IMR-90 (cell line): ENCODE measurements at regions not wholly inside any gene's neighbourhood (a gene's known extent, or its start where the extent isn't known, plus 50 kb on each side); places are given as distances from the start of the nearest gene placed in this dataset.
A peak's percentile ranks its signal among the peaks of the same experiment; 100 is the strongest.

Experiments
- ATAC-seq: fragments of 200-7000 bp; cut with Tn5 transposase; 2 replicates; pipeline ENCODE4 v1.9.1; 2020; ENCODE audit warnings: low read depth, mild to moderate bottlenecking, moderate library complexity
- BruUV-seq: library from RNA; stranded (reverse); fragments of 400-500 nt; replicated peaks from 2 replicates; lab custom pipeline; 2021; lab: Mats Ljungman, UMichigan
- CTCF ChIA-PET: fragments of 300-600 bp; formaldehyde crosslinking; extraction: SDS; loops from one replicate; lab custom pipeline; 2021; ENCODE audit warnings: antibody characterized with exemption; lab: Yijun Ruan, JAX
- POLR2A ChIA-PET: fragments of 300-600 bp; sonication (Branson Sonifier 250); formaldehyde crosslinking; loops from one replicate; lab custom pipeline; 2022; ENCODE audit warnings: antibody characterized with exemption; ENCODE audit not compliant: unreplicated experiment; lab: Charles Lee
- DNase-seq: peaks from one replicate; pipeline ENCODE4 v3.0.0; 2013
- H2AFZ ChIP-seq: replicated peaks from 2 replicates; pipeline ENCODE3; 2013; ENCODE audit warnings: low read length, mild to moderate bottlenecking; ENCODE audit not compliant: poor library complexity
- H2AK5ac ChIP-seq: 2 replicates; pipeline ENCODE4 v1.6.1; 2013; ENCODE audit warnings: low read depth, low read length, inconsistent platforms
- H2AK9ac ChIP-seq: replicated peaks from 2 replicates; pipeline ENCODE3; 2013; ENCODE audit warnings: mild to moderate bottlenecking, low read depth, low read length, moderate library complexity; ENCODE audit not compliant: poor library complexity
- H2BK120ac ChIP-seq: 2 replicates; pipeline ENCODE4 v1.6.1; 2013; ENCODE audit warnings: low read depth, low read length, inconsistent platforms
- H2BK15ac ChIP-seq: 3 replicates; pipeline ENCODE4 v1.6.1; 2013; ENCODE audit warnings: low read depth, low read length, inconsistent platforms
- H2BK20ac ChIP-seq: 2 replicates; pipeline ENCODE4 v1.6.1; 2013; ENCODE audit warnings: low read depth, mild to moderate bottlenecking, inconsistent platforms, low read length, moderate library complexity
- H2BK5ac ChIP-seq: 2 replicates; pipeline ENCODE4 v1.6.1; 2013; ENCODE audit warnings: mild to moderate bottlenecking, low read depth, low read length, inconsistent platforms; ENCODE audit not compliant: poor library complexity, severe bottlenecking
- H3K14ac ChIP-seq: replicated peaks from 2 replicates; pipeline ENCODE4 v1.6.1; 2013; ENCODE audit warnings: low read depth, low read length, inconsistent platforms
- H3K18ac ChIP-seq: 2 replicates; pipeline ENCODE4 v1.6.1; 2013; ENCODE audit warnings: low read depth, low read length, control low read depth
- H3K23ac ChIP-seq: 2 replicates; pipeline ENCODE4 v1.6.1; 2013; ENCODE audit warnings: low read depth, low read length, inconsistent platforms
- H3K27ac ChIP-seq: 2 replicates; pipeline ENCODE4 v1.5.1; 2013; ENCODE audit warnings: mild to moderate bottlenecking, control low read depth, low read length; ENCODE audit not compliant: insufficient read depth
- H3K27me3 ChIP-seq: 2 replicates; pipeline ENCODE4 v1.6.1; 2013; ENCODE audit warnings: low read length; ENCODE audit not compliant: control insufficient read depth, insufficient read depth
- H3K36me3 ChIP-seq: 2 replicates; pipeline ENCODE4 v1.6.1; 2013; ENCODE audit warnings: low read length, mixed read lengths; ENCODE audit not compliant: control insufficient read depth, insufficient read depth
- H3K4ac ChIP-seq: 2 replicates; pipeline ENCODE4 v1.6.1; 2013; ENCODE audit warnings: low read depth, low read length, inconsistent platforms
- H3K4me1 ChIP-seq: 2 replicates; pipeline ENCODE4 v1.6.1; 2013; ENCODE audit warnings: low read length, mixed read lengths; ENCODE audit not compliant: control insufficient read depth, insufficient read depth
- H3K4me2 ChIP-seq: 2 replicates; pipeline ENCODE4 v1.6.1; 2013; ENCODE audit warnings: low read depth, mild to moderate bottlenecking, control low read depth, low read length, moderate library complexity
- H3K4me3 ChIP-seq: 2 replicates; pipeline ENCODE4 v1.5.1; 2013; ENCODE audit warnings: low read depth, mild to moderate bottlenecking, control low read depth, low read length, moderate library complexity; ENCODE audit not compliant: insufficient read depth
- H3K56ac ChIP-seq: 2 replicates; pipeline ENCODE4 v1.6.1; 2013; ENCODE audit warnings: low read length, inconsistent platforms; ENCODE audit not compliant: insufficient read depth; ENCODE audit errors: extremely low read depth
- H3K79me1 ChIP-seq, 2 experiments: 2 replicates each; pipeline ENCODE4 v1.6.1; 2013; ENCODE audit warnings: low read length in 2 of 2, inconsistent platforms in 1 of 2, low read depth in 1 of 2
- H3K9ac ChIP-seq: 2 replicates; pipeline ENCODE4 v1.6.1; 2013; ENCODE audit warnings: low read depth, low read length, control low read depth
- H3K9me1 ChIP-seq: 2 replicates; pipeline ENCODE4 v1.6.1; 2013; ENCODE audit warnings: low read length, inconsistent platforms; ENCODE audit not compliant: insufficient read depth
- H3K9me3 ChIP-seq: 2 replicates; pipeline ENCODE4 v1.6.1; 2013; ENCODE audit warnings: low read length; ENCODE audit not compliant: control insufficient read depth, insufficient read depth
- H4K20me1 ChIP-seq: 2 replicates; pipeline ENCODE4 v1.6.1; 2013; ENCODE audit warnings: low read length, inconsistent platforms; ENCODE audit not compliant: insufficient read depth
- H4K5ac ChIP-seq: 2 replicates; pipeline ENCODE4 v1.6.1; 2013; ENCODE audit warnings: mild to moderate bottlenecking, low read depth, low read length, control low read depth
- H4K8ac ChIP-seq, 2 experiments: 2 replicates each; pipeline ENCODE4 v1.6.1; 2013; ENCODE audit warnings: low read depth in 2 of 2, low read length in 2 of 2, control low read depth in 1 of 2, inconsistent platforms in 1 of 2
- H4K91ac ChIP-seq: 2 replicates; pipeline ENCODE4 v1.6.1; 2013; ENCODE audit warnings: low read depth, low read length, inconsistent platforms; ENCODE audit not compliant: insufficient read depth
- BHLHE40 ChIP-seq: fragments of 150-350 bp; IDR thresholded peaks from 2 replicates; pipeline ENCODE4 v1.6.1; 2016; ENCODE audit warnings: mild to moderate bottlenecking, low read depth, low read length
- CEBPB ChIP-seq: IDR thresholded peaks from 2 replicates; pipeline ENCODE4 v1.6.1; 2012; ENCODE audit warnings: low read depth, low read length, improper control_type of control experiment
- CHD1 ChIP-seq: IDR thresholded peaks from 2 replicates; pipeline ENCODE4 v1.6.1; 2012; ENCODE audit warnings: low read depth, low read length, improper control_type of control experiment
- FOS ChIP-seq: fragments of 150-350 bp; IDR thresholded peaks from 2 replicates; pipeline ENCODE4 v1.6.1; 2016; ENCODE audit warnings: low read depth, low read length
- MAFK ChIP-seq: IDR thresholded peaks from 2 replicates; pipeline ENCODE4 v1.6.1; 2012; ENCODE audit warnings: low read depth, low read length, improper control_type of control experiment
- MAZ ChIP-seq: IDR thresholded peaks from 2 replicates; pipeline ENCODE4 v1.6.1; 2012; ENCODE audit warnings: low read depth, mild to moderate bottlenecking, low read length, improper control_type of control experiment, moderate library complexity, borderline replicate concordance
- NFE2L2 ChIP-seq: fragments of 150-350 bp; IDR thresholded peaks from 2 replicates; pipeline ENCODE4 v1.6.1; 2016; ENCODE audit warnings: low read depth, mild to moderate bottlenecking, low read length
- POLR2A ChIP-seq: IDR thresholded peaks from 2 replicates; pipeline ENCODE4 v1.6.1; 2012; ENCODE audit warnings: mild to moderate bottlenecking, low read depth, low read length
- RAD21 ChIP-seq: IDR thresholded peaks from 2 replicates; pipeline ENCODE4 v1.6.1; 2012; ENCODE audit warnings: low read length, improper control_type of control experiment
- RCOR1 ChIP-seq: IDR thresholded peaks from 2 replicates; pipeline ENCODE4 v1.6.1; 2012; ENCODE audit warnings: mild to moderate bottlenecking, low read length, improper control_type of control experiment; ENCODE audit not compliant: insufficient replicate concordance
- RFX5 ChIP-seq: IDR thresholded peaks from 2 replicates; pipeline ENCODE4 v1.8.0; 2012; ENCODE audit warnings: low read depth, mild to moderate bottlenecking, low read length, moderate library complexity
- SMC3 ChIP-seq: fragments of 150-350 bp; IDR thresholded peaks from 2 replicates; pipeline ENCODE4 v1.6.1; 2016; ENCODE audit warnings: low read depth, mild to moderate bottlenecking, antibody characterized with exemption, low read length, moderate library complexity
- WGBS, 2 experiments: methylation state at CpG; one replicate each; pipeline versions ENCODE4 v1.1.5 to v1.1.7; 2013; ENCODE audit warnings: missing lambda C conversion rate in 2 of 2; ENCODE audit not compliant: insufficient read length in 1 of 2; ENCODE audit errors: extremely low coverage in 2 of 2; 5-methylcytosine and 5-hydroxymethylcytosine counted together
- dilution Hi-C: fragments of 300-500 bp; cut with HindIII; formaldehyde crosslinking; loops from one replicate; pipeline ENCODE4 v1.14.3; 2018; ENCODE audit warnings: low sequenced_read_pairs; ENCODE audit not compliant: unreplicated experiment
- in situ Hi-C: fragments of 300-500 bp; cut with MboI; formaldehyde crosslinking; loops from 3 replicates; pipeline ENCODE4 v1.14.3; 2019; ENCODE audit warnings: low sequenced_read_pairs, inconsistent platforms, mixed read lengths
- intact Hi-C: fragments of 100-400 bp; cut with micrococcal nuclease; formaldehyde crosslinking; loops from 2 replicates; pipeline ENCODE4 v1.10.0; 2022
- TF ChIP-seq, protein P1 (sequence below): conservative IDR thresholded peaks from 2 replicates; pipeline ENCODE4 v1.5.1; 2012; ENCODE audit warnings: mild to moderate bottlenecking, low read depth, low read length, improper control_type of control experiment
- TF ChIP-seq, protein P2 (sequence below): fragments of 150-350 bp; IDR thresholded peaks from 2 replicates; pipeline ENCODE4 v1.6.1; 2017; ENCODE audit warnings: mild to moderate bottlenecking, antibody characterized with exemption, low read length, low read depth

DNA sequence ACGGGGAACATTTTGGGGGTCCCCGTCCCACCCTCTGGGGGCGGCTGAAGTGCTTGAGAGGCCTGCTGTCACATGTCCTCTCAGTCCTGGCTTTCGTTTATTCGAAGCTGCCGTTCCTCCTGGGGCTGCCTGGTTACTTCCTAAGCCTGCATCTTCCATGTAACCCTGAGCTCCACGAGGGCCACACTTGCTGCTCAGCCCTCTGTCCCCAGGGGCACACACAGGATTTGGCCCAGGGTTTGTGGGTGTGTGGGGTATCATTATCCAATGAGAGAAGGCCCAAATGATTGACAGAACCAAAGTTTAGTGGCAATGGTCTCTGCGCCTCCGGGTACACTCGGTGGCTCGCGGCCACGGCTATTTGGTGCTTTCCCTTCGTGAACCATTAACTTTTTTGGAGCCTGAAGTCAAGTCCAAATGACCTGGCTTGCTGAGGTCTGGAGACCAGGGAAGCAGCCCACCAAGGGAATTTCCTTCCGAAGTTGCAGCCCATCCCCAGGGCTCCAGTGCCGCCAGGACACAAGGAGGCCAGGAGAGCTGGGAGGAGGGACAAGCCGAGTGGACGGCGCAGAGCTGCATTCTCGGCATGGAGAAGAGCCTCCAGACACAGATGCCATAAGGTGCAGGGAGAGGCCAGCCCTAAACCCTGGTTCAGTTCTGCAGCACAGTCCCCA, 131.4 kb upstream of the FOXF1 start (continued):
- TF ChIP-seq MAFK = no peak

DNA sequence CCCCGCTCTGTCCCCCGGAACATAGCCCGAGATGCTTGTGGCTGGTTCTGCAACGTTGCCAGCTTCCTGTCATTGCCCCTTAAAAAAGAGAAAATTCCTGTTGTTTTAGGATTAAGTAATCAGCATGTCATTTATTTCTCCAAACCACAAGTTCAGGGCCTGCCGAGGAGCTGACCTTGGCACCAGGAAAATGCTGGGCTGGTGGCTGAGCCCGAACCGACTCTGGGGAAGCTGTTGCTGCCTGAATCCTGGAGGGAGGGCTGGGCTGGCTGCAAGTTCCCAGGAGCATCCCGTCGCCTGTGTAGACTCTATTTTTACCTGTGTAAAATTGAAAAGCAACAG, 130.9 kb upstream of the FOXF1 start:
- H3K56ac ChIP-seq = no peak overlapping the region
- H2BK20ac ChIP-seq = peak overlapping the region; percentile 80
- H3K4ac ChIP-seq = peak overlapping the region; percentile 88
- H3K27me3 ChIP-seq = no peaks in the 10 kb centered on the region
- WGBS, 2 experiments = 58% methylated on average over 4 of the region's 9 CpGs; no CpG with 5 or more reads in 1 of the 2 experiments
- no peak overlapping the region; the same call in 1 of the 2 replicates for H3K27ac ChIP-seq
- peaks cover 26% of the 10 kb centered on the region for H3K9me1 ChIP-seq
- H3K79me1 ChIP-seq = peaks cover 2 to 14% of the 10 kb centered on the region in 2 experiments; a peak in 3 of 4 replicates
- no peak overlapping the region; the same call in 1 of the 2 replicates for H3K18ac ChIP-seq
- no peaks in the 10 kb centered on the region for H3K36me3 ChIP-seq
- H3K23ac ChIP-seq = peak overlapping the region; percentile 13; the same call in 1 of the 2 replicates
- peak overlapping the region; percentile 5 for H2AFZ ChIP-seq
- intact Hi-C loops (no loop called here), dilution Hi-C loops (no loop called here), in situ Hi-C loops (no loop called here)
- H4K91ac ChIP-seq = peak overlapping the region; percentile 41
- no peak overlapping the region for H2BK5ac ChIP-seq
- peak overlapping the region; percentile 57 for H3K14ac ChIP-seq
- ChIA-PET POLR2A (interaction anchor here (0.7 to 1.3 kb wide), 2 partner anchors 129 to 130 kb away, joined by 4 to 7 read pairs; no protein-coding TSS in a partner anchor), CTCF (interaction anchor here (0.7 kb wide), 1 partner anchor 15 kb away, joined by 3 read pairs; no protein-coding TSS in a partner anchor)
- peaks cover 3% of the 10 kb centered on the region; the same call in 1 of the 2 replicates for H3K9me3 ChIP-seq
- peak overlapping the region; percentile 26 to 41; a peak in 1 of 4 replicates for H4K8ac ChIP-seq
- peak overlapping the region; percentile 97; the same call in 1 of the 2 replicates for H2AK5ac ChIP-seq
- H3K9ac ChIP-seq = no peak overlapping the region
- H2BK120ac ChIP-seq = peak overlapping the region; percentile 88
- peaks cover 36% of the 10 kb centered on the region for H3K4me1 ChIP-seq
- no peak overlapping the region for H3K4me2 ChIP-seq
- peak overlapping the region; percentile 58; the same call in 2 of the 3 replicates for H2BK15ac ChIP-seq
- H4K20me1 ChIP-seq = no peaks in the 10 kb centered on the region
- no peak overlapping the region for H3K4me3 ChIP-seq
- H4K5ac ChIP-seq = peak overlapping the region; percentile 1; the same call in 1 of the 2 replicates
- no peak; the same call in 1 of the 2 replicates for ATAC-seq
- H2AK9ac ChIP-seq = no peak overlapping the region
- BruUV-seq = no TSS peak
- DNase-seq = no peak
- TF ChIP-seq SMC3 = no peak
- TF ChIP-seq CEBPB = no peak
- TF ChIP-seq, protein P1, sequence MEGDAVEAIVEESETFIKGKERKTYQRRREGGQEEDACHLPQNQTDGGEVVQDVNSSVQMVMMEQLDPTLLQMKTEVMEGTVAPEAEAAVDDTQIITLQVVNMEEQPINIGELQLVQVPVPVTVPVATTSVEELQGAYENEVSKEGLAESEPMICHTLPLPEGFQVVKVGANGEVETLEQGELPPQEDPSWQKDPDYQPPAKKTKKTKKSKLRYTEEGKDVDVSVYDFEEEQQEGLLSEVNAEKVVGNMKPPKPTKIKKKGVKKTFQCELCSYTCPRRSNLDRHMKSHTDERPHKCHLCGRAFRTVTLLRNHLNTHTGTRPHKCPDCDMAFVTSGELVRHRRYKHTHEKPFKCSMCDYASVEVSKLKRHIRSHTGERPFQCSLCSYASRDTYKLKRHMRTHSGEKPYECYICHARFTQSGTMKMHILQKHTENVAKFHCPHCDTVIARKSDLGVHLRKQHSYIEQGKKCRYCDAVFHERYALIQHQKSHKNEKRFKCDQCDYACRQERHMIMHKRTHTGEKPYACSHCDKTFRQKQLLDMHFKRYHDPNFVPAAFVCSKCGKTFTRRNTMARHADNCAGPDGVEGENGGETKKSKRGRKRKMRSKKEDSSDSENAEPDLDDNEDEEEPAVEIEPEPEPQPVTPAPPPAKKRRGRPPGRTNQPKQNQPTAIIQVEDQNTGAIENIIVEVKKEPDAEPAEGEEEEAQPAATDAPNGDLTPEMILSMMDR = no peak
- no peak for TF ChIP-seq POLR2A
- TF ChIP-seq MAZ = no peak
- TF ChIP-seq RFX5 = no peak
- no peak for TF ChIP-seq RAD21
- no peak for TF ChIP-seq CHD1
- TF ChIP-seq NFE2L2 = no peak
- no peak for TF ChIP-seq BHLHE40
- TF ChIP-seq, protein P2, sequence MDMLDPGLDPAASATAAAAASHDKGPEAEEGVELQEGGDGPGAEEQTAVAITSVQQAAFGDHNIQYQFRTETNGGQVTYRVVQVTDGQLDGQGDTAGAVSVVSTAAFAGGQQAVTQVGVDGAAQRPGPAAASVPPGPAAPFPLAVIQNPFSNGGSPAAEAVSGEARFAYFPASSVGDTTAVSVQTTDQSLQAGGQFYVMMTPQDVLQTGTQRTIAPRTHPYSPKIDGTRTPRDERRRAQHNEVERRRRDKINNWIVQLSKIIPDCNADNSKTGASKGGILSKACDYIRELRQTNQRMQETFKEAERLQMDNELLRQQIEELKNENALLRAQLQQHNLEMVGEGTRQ = no peak
- no peak for TF ChIP-seq FOS
- no peak for TF ChIP-seq RCOR1
- TF ChIP-seq MAFK = no peak
